ENCODE measurements at regions not wholly inside any gene's neighbourhood (a gene's known extent, or its start where the extent isn't known, plus 50 kb on each side); places are given as distances from the start of the nearest gene placed in this dataset.
"Not testable (repeated sequence)": the region's sequence is repeated elsewhere in the genome, so short reads cannot be mapped to it uniquely, and the experiment has no call there.

GRCh38 chr3:189375532-189375931 lies 203.8 kb downstream of the TPRG1 start:
- DNase-seq, result no peak

- DNase-seq, result no peak
Measured at GRCh38 chr3:189383630-189384029, 211.9 kb downstream of the TPRG1 start.

GRCh38 chr3:189385880-189386279 lies 214.1 kb downstream of the TPRG1 start:
- DNase-seq, result not testable (repeated sequence)

- DNase-seq, result no peak
Measured at GRCh38 chr3:189386739-189387138, 215.0 kb downstream of the TPRG1 start.

GRCh38 chr3:189389346-189389745 lies 217.6 kb downstream of the TPRG1 start:
- no peak for DNase-seq

- no peak for DNase-seq
Measured at GRCh38 chr3:189393598-189393997, 221.8 kb downstream of the TPRG1 start.

GRCh38 chr3:189394599-189395121 lies 222.9 kb downstream of the TPRG1 start:
- no peak for DNase-seq

- DNase-seq, result no peak
Measured at GRCh38 chr3:189395825-189396224, 224.1 kb downstream of the TPRG1 start.

- DNase-seq, result no peak
Measured at GRCh38 chr3:189398656-189399055, 226.9 kb downstream of the TPRG1 start.

GRCh38 chr3:189401196-189401595 lies 229.4 kb downstream of the TPRG1 start:
- no peak for DNase-seq

- no peak for DNase-seq
Measured at GRCh38 chr3:189403194-189403593, 228.0 kb upstream of the TP63 start.

GRCh38 chr3:189404024-189404423 lies 227.2 kb upstream of the TP63 start:
- peak; percentile 20 for DNase-seq

- no peak for DNase-seq
Measured at GRCh38 chr3:189404797-189405484, 226.2 kb upstream of the TP63 start.

- no peak for DNase-seq
Measured at GRCh38 chr3:189406148-189406547, 225.0 kb upstream of the TP63 start.

- DNase-seq, result no peak
Measured at GRCh38 chr3:189410522-189410921, 220.7 kb upstream of the TP63 start.

GRCh38 chr3:189419038-189419437 lies 212.2 kb upstream of the TP63 start:
- DNase-seq, result peak; percentile 97

- peak; percentile 68 for DNase-seq
Measured at GRCh38 chr3:189419683-189420082, 211.5 kb upstream of the TP63 start.

- no peak for DNase-seq
Measured at GRCh38 chr3:189424922-189425321, 206.3 kb upstream of the TP63 start.

GRCh38 chr3:189429019-189429418 lies 202.2 kb upstream of the TP63 start:
- DNase-seq, result no peak

GRCh38 chr3:189430166-189430565 lies 201.0 kb upstream of the TP63 start:
- no peak for DNase-seq

GRCh38 chr3:189442257-189442656 lies 188.9 kb upstream of the TP63 start:
- DNase-seq, result not testable (repeated sequence)

GRCh38 chr3:189446959-189447560 lies 184.1 kb upstream of the TP63 start:
- DNase-seq, result no peak

GRCh38 chr3:189449084-189449483 lies 182.1 kb upstream of the TP63 start:
- no peak for DNase-seq

- DNase-seq, result peak; percentile 33
Measured at GRCh38 chr3:189455009-189455408, 176.2 kb upstream of the TP63 start.

All from NCI-H510A treated with DMSO at 0.1 percent for 48 hours (cell line).